Smooth muscle cell (in vitro differentiated cells): ENCODE measurements at regions not wholly inside any gene's neighbourhood (a gene's known extent, or its start where the extent isn't known, plus 50 kb on each side); places are given as distances from the start of the nearest gene placed in this dataset.

Experiments used
- DNase-seq: peaks from one replicate; lab custom pipeline; 2025; ENCODE audit not compliant: unreplicated experiment; lab: John Stamatoyannopoulos, UW
- H2AFZ ChIP-seq: fragments of 200-600 bp; sonication (generic); 2 replicates; pipeline ENCODE4 v1.6.0; 2016; ENCODE audit warnings: antibody characterized with exemption, low read depth, mild to moderate bottlenecking
- H3F3A ChIP-seq: fragments of 200-600 bp; sonication (generic); 2 replicates; pipeline ENCODE4 v1.6.0; 2017; ENCODE audit warnings: antibody characterized with exemption, low read depth
- H3K27ac ChIP-seq: fragments of 200-600 bp; sonication (generic); 2 replicates; pipeline ENCODE4 v1.5.1; 2016; ENCODE audit warnings: low read depth, mild to moderate bottlenecking
- H3K27me3 ChIP-seq: fragments of 200-600 bp; sonication (generic); 2 replicates; pipeline ENCODE4 v1.6.1; 2016; ENCODE audit warnings: low read depth, mild to moderate bottlenecking
- H3K36me3 ChIP-seq: fragments of 200-600 bp; sonication (generic); 2 replicates; pipeline ENCODE4 v1.5.1; 2016; ENCODE audit warnings: low read depth
- H3K4me1 ChIP-seq: fragments of 200-600 bp; sonication (generic); 2 replicates; pipeline ENCODE4 v1.5.1; 2016; ENCODE audit warnings: low read depth
- H3K4me2 ChIP-seq: fragments of 200-600 bp; sonication (generic); 2 replicates; pipeline ENCODE4 v1.6.0; 2016; ENCODE audit warnings: mild to moderate bottlenecking
- H3K4me3 ChIP-seq: fragments of 200-600 bp; sonication (generic); 2 replicates; pipeline ENCODE4 v1.5.1; 2016; ENCODE audit warnings: mild to moderate bottlenecking
- H3K79me2 ChIP-seq: fragments of 200-600 bp; sonication (generic); 2 replicates; pipeline ENCODE4 v1.6.0; 2016; ENCODE audit warnings: low read depth, mild to moderate bottlenecking
- H3K9ac ChIP-seq: fragments of 200-600 bp; sonication (generic); 2 replicates; pipeline ENCODE4 v1.6.0; 2016; ENCODE audit warnings: low read depth
- H3K9me3 ChIP-seq: fragments of 200-600 bp; sonication (generic); replicated peaks from 2 replicates; pipeline ENCODE4 v1.5.1; 2016; ENCODE audit warnings: low read depth
- H4K20me1 ChIP-seq: fragments of 200-600 bp; sonication (generic); 2 replicates; pipeline ENCODE4 v1.6.0; 2016; ENCODE audit warnings: low read depth
- CTCF ChIP-seq: fragments of 200-600 bp; sonication (generic); IDR thresholded peaks from 2 replicates; pipeline ENCODE4 v1.5.1; 2017; ENCODE audit warnings: borderline replicate concordance, mild to moderate bottlenecking, antibody characterized with exemption; ENCODE audit not compliant: insufficient read depth, poor library complexity, severe bottlenecking
- WGBS: methylation state at CpG from one replicate; pipeline ENCODE4 v1.1.7; 2016; ENCODE audit warnings: low lambda C conversion rate; 5-methylcytosine and 5-hydroxymethylcytosine counted together

GRCh38 chr3:67239353-67239752, 241.2 kb downstream of the KBTBD8 start:
- no peak for DNase-seq
- WGBS: 97% methylated on average over 2 of the region's 2 CpGs
- no peaks in the 10 kb centered on the region for H3K27me3 ChIP-seq
- H3K27ac ChIP-seq: no peak overlapping the region
- no peak overlapping the region for H3K4me3 ChIP-seq
- H3K36me3 ChIP-seq: no peaks in the 10 kb centered on the region
- TF ChIP-seq CTCF: no peak
- H3K4me2 ChIP-seq: no peak overlapping the region
- no peaks in the 10 kb centered on the region for H3F3A ChIP-seq
- H2AFZ ChIP-seq: no peak overlapping the region
- H4K20me1 ChIP-seq: no peaks in the 10 kb centered on the region
- no peaks in the 10 kb centered on the region for H3K9me3 ChIP-seq
- peaks cover 7% of the 10 kb centered on the region for H3K4me1 ChIP-seq
- no peak overlapping the region for H3K9ac ChIP-seq
- H3K79me2 ChIP-seq: no peaks in the 10 kb centered on the region

DNA sequence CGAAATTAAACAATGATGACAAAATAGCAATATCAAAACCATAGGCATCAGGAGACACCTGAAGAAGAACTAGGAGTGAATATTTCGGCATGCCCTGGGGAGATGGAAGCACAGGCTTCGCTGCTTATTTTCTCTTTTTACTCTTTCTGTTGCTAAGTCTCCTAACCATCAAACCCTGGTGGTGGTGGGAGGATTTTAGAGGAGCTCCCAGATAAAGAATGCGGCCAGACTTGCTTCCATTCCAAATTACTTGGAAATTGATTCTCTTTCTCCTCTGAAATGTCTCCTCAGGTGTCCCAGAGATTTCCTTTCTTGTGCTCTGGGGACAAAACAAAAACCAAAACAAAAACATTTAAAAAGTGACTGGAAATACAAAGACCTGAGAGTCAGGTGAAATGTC, 243.0 kb downstream of the KBTBD8 start:
- WGBS: 75% methylated on average over 4 of the region's 4 CpGs
- H3K27me3 ChIP-seq: no peaks in the 10 kb centered on the region
- no peak overlapping the region for H3K4me2 ChIP-seq
- H3K9ac ChIP-seq: no peak overlapping the region
- no peaks in the 10 kb centered on the region for H3K79me2 ChIP-seq
- H4K20me1 ChIP-seq: no peaks in the 10 kb centered on the region
- no peaks in the 10 kb centered on the region for H3F3A ChIP-seq
- TF ChIP-seq CTCF: no peak
- DNase-seq: no peak
- H3K4me3 ChIP-seq: no peak overlapping the region
- H3K4me1 ChIP-seq: peaks cover 7% of the 10 kb centered on the region
- H2AFZ ChIP-seq: no peak overlapping the region
- H3K36me3 ChIP-seq: no peaks in the 10 kb centered on the region
- no peaks in the 10 kb centered on the region for H3K9me3 ChIP-seq
- H3K27ac ChIP-seq: no peak overlapping the region

- no peak overlapping the region for H3K4me2 ChIP-seq
- no peak for TF ChIP-seq CTCF
- no peaks in the 10 kb centered on the region for H3F3A ChIP-seq
Observed at GRCh38 chr3:67244130-67244529, 246.0 kb downstream of the KBTBD8 start.

GRCh38 chr3:67245545-67245944, 247.4 kb downstream of the KBTBD8 start:
- Histone ChIP-seq H3F3A (no peaks in the 10 kb centered on the region), H3K27ac (no peak overlapping the region), H3K4me1 (peaks cover 7% of the 10 kb centered on the region), H4K20me1 (no peaks in the 10 kb centered on the region), H3K27me3 (no peaks in the 10 kb centered on the region), H3K9ac (no peak overlapping the region), H3K36me3 (no peaks in the 10 kb centered on the region), H2AFZ (no peak overlapping the region), H3K4me2 (no peak overlapping the region), H3K79me2 (no peaks in the 10 kb centered on the region), H3K9me3 (no peaks in the 10 kb centered on the region), H3K4me3 (no peak overlapping the region)
- DNase-seq: no peak
- 78% methylated on average over 3 of the region's 3 CpGs for WGBS
- no peak for TF ChIP-seq CTCF

More at GRCh38 chr3:67244130-67244529, 246.0 kb downstream of the KBTBD8 start:
- DNase-seq: no peak
- 86% methylated on average over 2 of the region's 2 CpGs for WGBS
- H3K9ac ChIP-seq: no peak overlapping the region
- no peaks in the 10 kb centered on the region for H3K27me3 ChIP-seq
- H3K4me1 ChIP-seq: peaks cover 7% of the 10 kb centered on the region
- no peak overlapping the region for H3K27ac ChIP-seq
- no peak overlapping the region for H2AFZ ChIP-seq
- H3K4me3 ChIP-seq: no peak overlapping the region
- H3K9me3 ChIP-seq: no peaks in the 10 kb centered on the region
- H3K36me3 ChIP-seq: no peaks in the 10 kb centered on the region
- H3K79me2 ChIP-seq: no peaks in the 10 kb centered on the region
- no peaks in the 10 kb centered on the region for H4K20me1 ChIP-seq
